B cell (primary cell): ENCODE measurements at regions not wholly inside any gene's neighbourhood (a gene's known extent, or its start where the extent isn't known, plus 50 kb on each side); places are given as distances from the start of the nearest gene placed in this dataset.

Experiments used
- ATAC-seq: fragments of 200-7000 bp; cut with Tn5 transposase; one replicate; pipeline ENCODE4 v1.10.0; 2021; ENCODE audit warnings: low read depth, mild to moderate bottlenecking, moderate number of reproducible peaks, moderate library complexity
- CTCF ChIA-PET: fragments of 350-600 bp; sonication (Branson Sonifier 250); formaldehyde crosslinking; loops from one replicate; lab custom pipeline; 2021; ENCODE audit warnings: antibody characterized with exemption, inconsistent platforms; lab: Charles Lee
- POLR2A ChIA-PET: fragments of 350-600 bp; sonication (Branson Sonifier 250); formaldehyde crosslinking; loops from one replicate; lab custom pipeline; 2021; ENCODE audit warnings: antibody characterized with exemption; lab: Charles Lee
- DNase-seq: peaks from one replicate; pipeline ENCODE4 v3.0.0; 2013
- H2AFZ ChIP-seq: 2 replicates; pipeline ENCODE4 v1.6.1; 2012; ENCODE audit warnings: mild to moderate bottlenecking, low read depth, low read length; ENCODE audit not compliant: insufficient read depth, poor library complexity, severe bottlenecking
- H3K27ac ChIP-seq, 2 donors: 1 replicate in 1 of 2; 2 replicates in 1 of 2; pipeline ENCODE4 v1.5.1; 2012 to 2013; ENCODE audit warnings: low read length in 2 of 2, mild to moderate bottlenecking in 2 of 2, moderate library complexity in 1 of 2
- H3K27me3 ChIP-seq, 4 experiments: fragments of 200-600 bp in 1 of 4; sonication (generic) in 1 of 4; replicated peaks in 1 of 4; 1 replicate in 2 of 4; 2 replicates in 2 of 4; pipeline versions ENCODE4 v1.6.1 to v1.7.0; 2013 to 2016; ENCODE audit warnings: low read length in 3 of 4, mild to moderate bottlenecking in 2 of 4, mixed read lengths in 1 of 4, moderate library complexity in 1 of 4; ENCODE audit not compliant: insufficient read depth in 4 of 4, control insufficient read depth in 3 of 4; ENCODE audit errors: control extremely low read depth in 1 of 4
- H3K36me3 ChIP-seq, 2 experiments: replicated peaks in 1 of 2; 1 replicate in 1 of 2; 2 replicates in 1 of 2; pipeline versions ENCODE4 v1.6.1 to v1.7.1; 2013; ENCODE audit warnings: low read length in 1 of 2; ENCODE audit not compliant: insufficient read depth in 2 of 2, control insufficient read depth in 1 of 2; ENCODE audit errors: control extremely low read depth in 1 of 2, extremely low read depth in 1 of 2
- H3K4me1 ChIP-seq, 2 donors: fragments of 200-600 bp in 1 of 2; sonication (generic) in 1 of 2; 1 replicate in 1 of 2; 2 replicates in 1 of 2; pipeline versions ENCODE4 v1.5.1 to v1.6.1; 2013 to 2017; ENCODE audit warnings: low read length in 2 of 2; ENCODE audit not compliant: control insufficient read depth in 2 of 2, insufficient read depth in 2 of 2
- H3K4me2 ChIP-seq: replicated peaks from 2 replicates; pipeline ENCODE3; 2012; ENCODE audit warnings: mild to moderate bottlenecking, low read depth, low read length; ENCODE audit not compliant: poor library complexity, severe bottlenecking
- H3K4me3 ChIP-seq, 5 experiments: fragments of 200-600 bp in 1 of 5; sonication (generic) in 1 of 5; 1 replicate in 3 of 5; 2 replicates in 2 of 5; pipeline versions ENCODE4 v1.5.1 to v1.7.0; 2011 to 2016; ENCODE audit warnings: low read length in 4 of 5, mild to moderate bottlenecking in 4 of 5, low read depth in 2 of 5, control low read depth in 1 of 5, moderate library complexity in 1 of 5; ENCODE audit not compliant: insufficient read depth in 1 of 5; ENCODE audit errors: control extremely low read depth in 1 of 5, extremely low read depth in 1 of 5
- H3K79me2 ChIP-seq: fragments of 200-600 bp; sonication (generic); one replicate; pipeline ENCODE4 v1.6.0; 2016; ENCODE audit warnings: low read length; ENCODE audit not compliant: control insufficient read depth, insufficient read depth
- H3K9ac ChIP-seq: fragments of 200-600 bp; sonication (generic); 2 replicates; pipeline ENCODE4 v1.6.1; 2017; ENCODE audit warnings: mild to moderate bottlenecking, low read length, moderate library complexity
- H3K9me3 ChIP-seq, 3 donors: one replicate each; pipeline versions ENCODE4 v1.6.1 to v1.7.1; 2013; ENCODE audit warnings: low read length in 2 of 3; ENCODE audit not compliant: control insufficient read depth in 2 of 3, insufficient read depth in 1 of 3; ENCODE audit errors: control extremely low read depth in 1 of 3
- H4K20me1 ChIP-seq: 2 replicates; pipeline ENCODE4 v1.6.0; 2012; ENCODE audit warnings: mild to moderate bottlenecking, low read length; ENCODE audit not compliant: insufficient read depth, control insufficient read depth, poor library complexity, severe bottlenecking
- H3K27ac Mint-ChIP-seq: one replicate; pipeline ENCODE4 v1.8.0; 2021; ENCODE audit warnings: mixed read lengths
- H3K27me3 Mint-ChIP-seq: one replicate; pipeline ENCODE4 v1.8.0; 2021; ENCODE audit warnings: mixed read lengths
- H3K4me1 Mint-ChIP-seq: one replicate; pipeline ENCODE4 v1.8.0; 2021; ENCODE audit warnings: mixed read lengths
- H3K4me3 Mint-ChIP-seq: one replicate; pipeline ENCODE4 v1.8.0; 2021; ENCODE audit warnings: mixed read lengths
- H3K9me3 Mint-ChIP-seq: one replicate; pipeline ENCODE4 v1.8.0; 2022; ENCODE audit warnings: mixed read lengths; ENCODE audit not compliant: insufficient read depth
- EZH2 ChIP-seq: IDR thresholded peaks from 2 replicates; pipeline ENCODE4 v1.6.1; 2012; ENCODE audit warnings: borderline replicate concordance, low read depth, mild to moderate bottlenecking, moderate library complexity, low read length; ENCODE audit not compliant: insufficient read depth, poor library complexity, severe bottlenecking
- WGBS: methylation state at CpG from one replicate; pipeline ENCODE4 v1.1.5; 2013; ENCODE audit warnings: missing lambda C conversion rate; ENCODE audit not compliant: insufficient coverage; 5-methylcytosine and 5-hydroxymethylcytosine counted together
- intact Hi-C: fragments of 100-400 bp; cut with micrococcal nuclease; formaldehyde crosslinking; loops from one replicate; pipeline ENCODE4 v1.10.0; 2022
- TF ChIP-seq, protein P1 (sequence below): fragments of 200-600 bp; IDR thresholded peaks from one replicate; pipeline ENCODE4 v1.8.0; 2022; ENCODE audit warnings: antibody characterized with exemption, mild to moderate bottlenecking

DNA sequence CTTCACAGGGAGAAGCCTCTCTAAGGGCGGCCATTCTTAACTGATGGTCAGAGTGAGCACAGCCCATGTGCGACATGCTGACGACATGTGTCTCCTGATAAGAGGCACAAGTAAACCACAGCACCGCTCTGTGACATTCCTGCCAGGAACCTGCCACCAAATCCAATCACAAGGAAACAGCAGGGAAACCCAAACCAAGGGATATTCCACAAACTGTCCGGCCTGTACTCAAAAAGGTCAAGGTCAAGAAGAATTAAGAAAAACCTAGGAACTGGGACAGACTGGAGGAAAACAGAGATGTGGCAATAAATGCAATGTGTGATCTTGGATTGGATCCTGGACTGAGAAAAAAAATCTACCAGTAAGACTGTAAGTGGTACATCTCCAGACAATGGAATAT is 91.9 kb downstream of the SYNE3 start:
- CTCF ChIA-PET = interaction anchor here (1.1 to 2.1 kb wide), 4 partner anchors 10 to 105 kb away, joined by 3 to 6 read pairs (median 4); no protein-coding TSS in a partner anchor
- peaks cover 3% of the 10 kb centered on the region for H3K9me3 Mint-ChIP-seq
- H3K27me3 ChIP-seq = no peaks in the 10 kb centered on the region
- 96% methylated on average over 4 of the region's 5 CpGs for WGBS
- H3K27me3 Mint-ChIP-seq = no peaks in the 10 kb centered on the region
- H3K27ac Mint-ChIP-seq = no peak overlapping the region
- no peak overlapping the region for H3K4me2 ChIP-seq
- ATAC-seq = no peak
- H3K4me3 ChIP-seq = no peak overlapping the region
- no peak overlapping the region for H3K4me3 Mint-ChIP-seq
- no peak overlapping the region for H2AFZ ChIP-seq
- H3K27ac ChIP-seq = no peak overlapping the region
- H3K4me1 Mint-ChIP-seq = peaks cover 7% of the 10 kb centered on the region
- H3K4me1 ChIP-seq = no peaks in the 10 kb centered on the region
- peaks cover 0 to 11% (median 0%) of the 10 kb centered on the region in 3 donors for H3K9me3 ChIP-seq
- H3K79me2 ChIP-seq = no peaks in the 10 kb centered on the region
- H3K36me3 ChIP-seq = peaks cover 13 to 72% of the 10 kb centered on the region in 2 experiments
- POLR2A ChIA-PET = no interaction called here
- no peak for TF ChIP-seq EZH2
- TF ChIP-seq, protein P1, sequence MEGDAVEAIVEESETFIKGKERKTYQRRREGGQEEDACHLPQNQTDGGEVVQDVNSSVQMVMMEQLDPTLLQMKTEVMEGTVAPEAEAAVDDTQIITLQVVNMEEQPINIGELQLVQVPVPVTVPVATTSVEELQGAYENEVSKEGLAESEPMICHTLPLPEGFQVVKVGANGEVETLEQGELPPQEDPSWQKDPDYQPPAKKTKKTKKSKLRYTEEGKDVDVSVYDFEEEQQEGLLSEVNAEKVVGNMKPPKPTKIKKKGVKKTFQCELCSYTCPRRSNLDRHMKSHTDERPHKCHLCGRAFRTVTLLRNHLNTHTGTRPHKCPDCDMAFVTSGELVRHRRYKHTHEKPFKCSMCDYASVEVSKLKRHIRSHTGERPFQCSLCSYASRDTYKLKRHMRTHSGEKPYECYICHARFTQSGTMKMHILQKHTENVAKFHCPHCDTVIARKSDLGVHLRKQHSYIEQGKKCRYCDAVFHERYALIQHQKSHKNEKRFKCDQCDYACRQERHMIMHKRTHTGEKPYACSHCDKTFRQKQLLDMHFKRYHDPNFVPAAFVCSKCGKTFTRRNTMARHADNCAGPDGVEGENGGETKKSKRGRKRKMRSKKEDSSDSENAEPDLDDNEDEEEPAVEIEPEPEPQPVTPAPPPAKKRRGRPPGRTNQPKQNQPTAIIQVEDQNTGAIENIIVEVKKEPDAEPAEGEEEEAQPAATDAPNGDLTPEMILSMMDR = no peak
- H3K9ac ChIP-seq = no peak overlapping the region
- DNase-seq = no peak
- intact Hi-C loops = no loop called here
- no peaks in the 10 kb centered on the region for H4K20me1 ChIP-seq

DNA sequence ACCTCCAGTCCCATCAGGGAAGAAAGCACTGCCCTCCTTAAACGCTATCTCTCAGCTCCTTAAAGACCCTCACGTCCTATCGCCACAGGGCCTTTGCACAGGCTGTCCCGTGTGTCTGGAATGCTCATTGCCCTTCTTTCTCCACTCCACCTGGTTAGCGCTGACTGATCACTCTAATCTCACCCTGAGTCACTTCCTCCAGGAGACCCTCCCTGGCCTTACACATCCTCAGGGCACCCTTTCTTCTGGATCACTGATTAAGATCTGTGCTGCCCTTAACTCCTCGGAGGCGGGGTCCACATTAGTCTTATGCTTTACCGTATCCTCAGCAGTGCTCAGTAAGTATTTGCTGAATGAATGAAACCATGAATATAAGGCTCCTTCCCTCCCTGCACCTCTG is 94.7 kb downstream of the SYNE3 start:
- Histone ChIP-seq H3K9me3 (peaks cover 0 to 11% (median 0%) of the 10 kb centered on the region in 3 donors), H3K4me2 (no peak overlapping the region), H4K20me1 (peaks cover 10% of the 10 kb centered on the region), H3K27me3 (no peaks in the 10 kb centered on the region), H3K9ac (no peak overlapping the region), H3K4me3 (no peak overlapping the region), H3K36me3 (peaks cover 11 to 80% of the 10 kb centered on the region in 2 experiments), H3K27ac (no peak overlapping the region), H3K79me2 (no peaks in the 10 kb centered on the region), H2AFZ (no peak overlapping the region), H3K4me1 (no peaks in the 10 kb centered on the region)
- H3K4me1 Mint-ChIP-seq = no peaks in the 10 kb centered on the region
- WGBS = 100% methylated on average over 5 of the region's 8 CpGs
- ChIA-PET CTCF (no interaction called here), POLR2A (interaction anchor here (0.6 kb wide), 1 partner anchor 103 kb away, joined by 3 read pairs; no protein-coding TSS in a partner anchor)
- H3K9me3 Mint-ChIP-seq = peaks cover 3% of the 10 kb centered on the region
- DNase-seq (no peak), ATAC-seq (no peak)
- no peak overlapping the region for H3K27ac Mint-ChIP-seq
- TF ChIP-seq EZH2 = no peak
- TF ChIP-seq, protein P1 = no peak
- H3K4me3 Mint-ChIP-seq = no peak overlapping the region
- no peaks in the 10 kb centered on the region for H3K27me3 Mint-ChIP-seq
- intact Hi-C loops = no loop called here
